B cell (primary cell): ENCODE measurements at regions not wholly inside any gene's neighbourhood (a gene's known extent, or its start where the extent isn't known, plus 50 kb on each side); places are given as distances from the start of the nearest gene placed in this dataset.
"Not testable (repeated sequence)": the region's sequence is repeated elsewhere in the genome, so short reads cannot be mapped to it uniquely, and the experiment has no call there.

Experiments used
- ATAC-seq: fragments of 200-7000 bp; cut with Tn5 transposase; one replicate; pipeline ENCODE4 v1.10.0; 2021; ENCODE audit warnings: low read depth, mild to moderate bottlenecking, moderate number of reproducible peaks, moderate library complexity
- CTCF ChIA-PET: fragments of 350-600 bp; sonication (Branson Sonifier 250); formaldehyde crosslinking; loops from one replicate; lab custom pipeline; 2021; ENCODE audit warnings: antibody characterized with exemption, inconsistent platforms; lab: Charles Lee
- POLR2A ChIA-PET: fragments of 350-600 bp; sonication (Branson Sonifier 250); formaldehyde crosslinking; loops from one replicate; lab custom pipeline; 2021; ENCODE audit warnings: antibody characterized with exemption; lab: Charles Lee
- DNase-seq: peaks from one replicate; pipeline ENCODE4 v3.0.0; 2013
- H2AFZ ChIP-seq: 2 replicates; pipeline ENCODE4 v1.6.1; 2012; ENCODE audit warnings: mild to moderate bottlenecking, low read depth, low read length; ENCODE audit not compliant: insufficient read depth, poor library complexity, severe bottlenecking
- H3K27ac ChIP-seq, 2 donors: 1 replicate in 1 of 2; 2 replicates in 1 of 2; pipeline ENCODE4 v1.5.1; 2012 to 2013; ENCODE audit warnings: low read length in 2 of 2, mild to moderate bottlenecking in 2 of 2, moderate library complexity in 1 of 2
- H3K27me3 ChIP-seq, 4 experiments: fragments of 200-600 bp in 1 of 4; sonication (generic) in 1 of 4; replicated peaks in 1 of 4; 1 replicate in 2 of 4; 2 replicates in 2 of 4; pipeline versions ENCODE4 v1.6.1 to v1.7.0; 2013 to 2016; ENCODE audit warnings: low read length in 3 of 4, mild to moderate bottlenecking in 2 of 4, mixed read lengths in 1 of 4, moderate library complexity in 1 of 4; ENCODE audit not compliant: insufficient read depth in 4 of 4, control insufficient read depth in 3 of 4; ENCODE audit errors: control extremely low read depth in 1 of 4
- H3K36me3 ChIP-seq, 2 experiments: replicated peaks in 1 of 2; 1 replicate in 1 of 2; 2 replicates in 1 of 2; pipeline versions ENCODE4 v1.6.1 to v1.7.1; 2013; ENCODE audit warnings: low read length in 1 of 2; ENCODE audit not compliant: insufficient read depth in 2 of 2, control insufficient read depth in 1 of 2; ENCODE audit errors: control extremely low read depth in 1 of 2, extremely low read depth in 1 of 2
- H3K4me1 ChIP-seq, 2 donors: fragments of 200-600 bp in 1 of 2; sonication (generic) in 1 of 2; 1 replicate in 1 of 2; 2 replicates in 1 of 2; pipeline versions ENCODE4 v1.5.1 to v1.6.1; 2013 to 2017; ENCODE audit warnings: low read length in 2 of 2; ENCODE audit not compliant: control insufficient read depth in 2 of 2, insufficient read depth in 2 of 2
- H3K4me2 ChIP-seq: replicated peaks from 2 replicates; pipeline ENCODE3; 2012; ENCODE audit warnings: mild to moderate bottlenecking, low read depth, low read length; ENCODE audit not compliant: poor library complexity, severe bottlenecking
- H3K4me3 ChIP-seq, 5 experiments: fragments of 200-600 bp in 1 of 5; sonication (generic) in 1 of 5; 1 replicate in 3 of 5; 2 replicates in 2 of 5; pipeline versions ENCODE4 v1.5.1 to v1.7.0; 2011 to 2016; ENCODE audit warnings: low read length in 4 of 5, mild to moderate bottlenecking in 4 of 5, low read depth in 2 of 5, control low read depth in 1 of 5, moderate library complexity in 1 of 5; ENCODE audit not compliant: insufficient read depth in 1 of 5; ENCODE audit errors: control extremely low read depth in 1 of 5, extremely low read depth in 1 of 5
- H3K79me2 ChIP-seq: fragments of 200-600 bp; sonication (generic); one replicate; pipeline ENCODE4 v1.6.0; 2016; ENCODE audit warnings: low read length; ENCODE audit not compliant: control insufficient read depth, insufficient read depth
- H3K9ac ChIP-seq: fragments of 200-600 bp; sonication (generic); 2 replicates; pipeline ENCODE4 v1.6.1; 2017; ENCODE audit warnings: mild to moderate bottlenecking, low read length, moderate library complexity
- H3K9me3 ChIP-seq, 3 donors: one replicate each; pipeline versions ENCODE4 v1.6.1 to v1.7.1; 2013; ENCODE audit warnings: low read length in 2 of 3; ENCODE audit not compliant: control insufficient read depth in 2 of 3, insufficient read depth in 1 of 3; ENCODE audit errors: control extremely low read depth in 1 of 3
- H4K20me1 ChIP-seq: 2 replicates; pipeline ENCODE4 v1.6.0; 2012; ENCODE audit warnings: mild to moderate bottlenecking, low read length; ENCODE audit not compliant: insufficient read depth, control insufficient read depth, poor library complexity, severe bottlenecking
- H3K27ac Mint-ChIP-seq: one replicate; pipeline ENCODE4 v1.8.0; 2021; ENCODE audit warnings: mixed read lengths
- H3K27me3 Mint-ChIP-seq: one replicate; pipeline ENCODE4 v1.8.0; 2021; ENCODE audit warnings: mixed read lengths
- H3K4me1 Mint-ChIP-seq: one replicate; pipeline ENCODE4 v1.8.0; 2021; ENCODE audit warnings: mixed read lengths
- H3K4me3 Mint-ChIP-seq: one replicate; pipeline ENCODE4 v1.8.0; 2021; ENCODE audit warnings: mixed read lengths
- H3K9me3 Mint-ChIP-seq: one replicate; pipeline ENCODE4 v1.8.0; 2022; ENCODE audit warnings: mixed read lengths; ENCODE audit not compliant: insufficient read depth
- WGBS: methylation state at CpG from one replicate; pipeline ENCODE4 v1.1.5; 2013; ENCODE audit warnings: missing lambda C conversion rate; ENCODE audit not compliant: insufficient coverage; 5-methylcytosine and 5-hydroxymethylcytosine counted together
- intact Hi-C: fragments of 100-400 bp; cut with micrococcal nuclease; formaldehyde crosslinking; loops from one replicate; pipeline ENCODE4 v1.10.0; 2022

GRCh38 chr22:38375784-38376183 lies 58.6 kb upstream of the CSNK1E start:
- H4K20me1 ChIP-seq, H3K27me3 Mint-ChIP-seq, H3K27me3 ChIP-seq, CTCF ChIA-PET, H3K4me3 ChIP-seq, H3K79me2 ChIP-seq, H3K4me3 Mint-ChIP-seq, DNase-seq, H3K9ac ChIP-seq, H3K4me2 ChIP-seq, ATAC-seq, H3K9me3 ChIP-seq, H2AFZ ChIP-seq, H3K9me3 Mint-ChIP-seq, intact Hi-C loops: not testable (repeated sequence)
- peak overlapping the region; percentile 95 for H3K27ac Mint-ChIP-seq
- Histone ChIP-seq H3K27ac (peak overlapping the region; percentile 54 to 90), H3K4me1 (peaks cover 25 to 26% of the 10 kb centered on the region in 2 donors), H3K36me3 (peaks cover 0 to 13% of the 10 kb centered on the region in 2 experiments)
- POLR2A ChIA-PET = interaction anchor here (1.3 kb wide), 1 partner anchor 23 kb away, joined by 3 read pairs; no protein-coding TSS in a partner anchor
- H3K4me1 Mint-ChIP-seq = peaks cover 46% of the 10 kb centered on the region
- WGBS = no CpG with 5 or more reads among the region's 2 CpGs

- Histone ChIP-seq H3K27ac (peak overlapping the region; percentile 54 to 90), H3K4me1 (peaks cover 25 to 26% of the 10 kb centered on the region in 2 donors)
- H3K4me1 Mint-ChIP-seq = peaks cover 50% of the 10 kb centered on the region
- H2AFZ ChIP-seq, intact Hi-C loops, ATAC-seq, H3K9me3 Mint-ChIP-seq, H4K20me1 ChIP-seq, H3K27me3 Mint-ChIP-seq, H3K4me3 ChIP-seq, H3K4me2 ChIP-seq, DNase-seq, H3K79me2 ChIP-seq, H3K9ac ChIP-seq, H3K9me3 ChIP-seq, H3K27me3 ChIP-seq, H3K36me3 ChIP-seq: not testable (repeated sequence)
- POLR2A ChIA-PET = interaction anchor here (1.3 kb wide), 1 partner anchor 23 kb away, joined by 3 read pairs; no protein-coding TSS in a partner anchor
- peak overlapping the region; percentile 95 for H3K27ac Mint-ChIP-seq
- peak overlapping the region; percentile 64 for H3K4me3 Mint-ChIP-seq
- CTCF ChIA-PET = interaction anchor here (1.1 kb wide), 1 partner anchor 323 kb away, joined by 4 read pairs; no protein-coding TSS in a partner anchor
These were observed 57.8 kb upstream of the CSNK1E start for GRCh38 chr22:38375005-38375404.

GRCh38 chr22:38374433-38374831 lies 57.2 kb upstream of the CSNK1E start:
- Mint-ChIP-seq H3K4me1 (peaks cover 53% of the 10 kb centered on the region), H3K4me3 (peak overlapping the region; percentile 71), H3K27ac (peak overlapping the region; percentile 95)
- not testable (repeated sequence) for H3K9me3 ChIP-seq, H4K20me1 ChIP-seq, H3K36me3 ChIP-seq, H2AFZ ChIP-seq, H3K9ac ChIP-seq, H3K9me3 Mint-ChIP-seq, H3K27me3 ChIP-seq, ATAC-seq, H3K27me3 Mint-ChIP-seq, H3K4me3 ChIP-seq, H3K79me2 ChIP-seq, H3K4me2 ChIP-seq
- Histone ChIP-seq H3K4me1 (peaks cover 25 to 26% of the 10 kb centered on the region in 2 donors), H3K27ac (peak overlapping the region; percentile 87 to 90)
- CTCF ChIA-PET = interaction anchor here (0.8 to 1.1 kb wide), 2 partner anchors 198 to 322 kb away, joined by 3 to 4 read pairs; no protein-coding TSS in a partner anchor
- POLR2A ChIA-PET = interaction anchor here (0.7 to 1.2 kb wide), 2 partner anchors 15 to 24 kb away, joined by 4 to 6 read pairs; no protein-coding TSS in a partner anchor
- whole genome bisulfite sequencing = 63% methylated on average over 3 of the region's 3 CpGs
- intact Hi-C loops = loop anchor here (5.0 kb wide), 1 partner anchor 198 kb away; the partner anchor contains the start of gene DMC1
- DNase-seq = peak; percentile 54

- Histone ChIP-seq H3K4me1 (peaks cover 25 to 28% of the 10 kb centered on the region in 2 donors), H3K27ac (peak overlapping the region; percentile 87 to 90), H3K4me2 (peak overlapping the region; percentile 37)
- Mint-ChIP-seq H3K4me1 (peaks cover 57% of the 10 kb centered on the region), H3K27ac (peak overlapping the region; percentile 95), H3K4me3 (peak overlapping the region; percentile 71)
- not testable (repeated sequence) for H3K4me3 ChIP-seq, H3K9me3 Mint-ChIP-seq, H3K79me2 ChIP-seq, H3K36me3 ChIP-seq, H3K27me3 Mint-ChIP-seq, H2AFZ ChIP-seq, H3K9me3 ChIP-seq, H4K20me1 ChIP-seq, H3K9ac ChIP-seq, H3K27me3 ChIP-seq
- DNase-seq (peak; percentile 83), ATAC-seq (peak; percentile 76)
- 65% methylated on average over 3 of the region's 5 CpGs for WGBS
- intact Hi-C loops = loop anchor here (5.0 kb wide), 1 partner anchor 198 kb away; the partner anchor contains the start of gene DMC1
- CTCF ChIA-PET = interaction anchor here (0.8 to 1.1 kb wide), 2 partner anchors 198 to 322 kb away, joined by 3 to 4 read pairs; no protein-coding TSS in a partner anchor
- POLR2A ChIA-PET = interaction anchor here (0.7 to 1.2 kb wide), 2 partner anchors 15 to 25 kb away, joined by 4 to 6 read pairs; no protein-coding TSS in a partner anchor
These were observed 56.7 kb upstream of the CSNK1E start for GRCh38 chr22:38373783-38374432.
